ENCODE measurements at regions not wholly inside any gene's neighbourhood (a gene's known extent, or its start where the extent isn't known, plus 50 kb on each side); places are given as distances from the start of the nearest gene placed in this dataset.
A peak's percentile ranks its signal among the peaks of the same experiment; 100 is the strongest.

DNA sequence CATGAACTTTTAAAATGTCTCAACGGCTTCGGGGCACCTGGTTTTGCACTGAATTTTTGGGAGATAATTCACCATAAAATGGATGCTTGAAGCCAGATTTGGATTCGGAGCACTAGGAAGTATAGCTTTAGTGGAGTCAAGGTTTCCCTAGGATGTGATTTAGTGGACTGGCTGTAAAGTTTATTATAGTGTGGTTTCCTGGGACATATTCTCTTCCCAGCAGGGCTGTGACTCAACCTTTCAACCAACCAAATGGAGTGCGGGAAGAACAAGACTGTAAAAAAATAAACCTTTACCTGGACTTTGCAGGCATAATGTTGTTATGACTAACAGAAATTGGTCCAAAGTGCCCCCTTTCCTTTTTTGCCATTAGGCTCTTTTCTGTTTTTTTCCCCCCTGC lies 327.4 kb upstream of the MAN1A1 start:
- POLR2A ChIA-PET (ENCODE audit: unreplicated experiment) = interaction anchor here (0.6 kb wide), 1 partner anchor 279 kb away, joined by 3 read pairs; no protein-coding TSS in a partner anchor
- ATAC-seq (ENCODE audit: low read depth) = no peak
- no CpG with 5 or more reads among the region's 4 CpGs for WGBS, 2 experiments (ENCODE audit: extremely low coverage in 2 of 2, insufficient read length in 1 of 2)

More for the DNA sequence above, 327.4 kb upstream of the MAN1A1 start:
- TF ChIP-seq MAFK (IDR thresholded peaks at IDR 0.05; ENCODE audit: low read depth, low read length) (no peak), CHD1 (IDR thresholded peaks at IDR 0.05; ENCODE audit: low read depth, low read length) (no peak)
- TF ChIP-seq, protein P1, sequence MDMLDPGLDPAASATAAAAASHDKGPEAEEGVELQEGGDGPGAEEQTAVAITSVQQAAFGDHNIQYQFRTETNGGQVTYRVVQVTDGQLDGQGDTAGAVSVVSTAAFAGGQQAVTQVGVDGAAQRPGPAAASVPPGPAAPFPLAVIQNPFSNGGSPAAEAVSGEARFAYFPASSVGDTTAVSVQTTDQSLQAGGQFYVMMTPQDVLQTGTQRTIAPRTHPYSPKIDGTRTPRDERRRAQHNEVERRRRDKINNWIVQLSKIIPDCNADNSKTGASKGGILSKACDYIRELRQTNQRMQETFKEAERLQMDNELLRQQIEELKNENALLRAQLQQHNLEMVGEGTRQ (IDR thresholded peaks at IDR 0.05; ENCODE audit: low read depth, low read length) = no peak
- Histone ChIP-seq H3K9me1 (ENCODE audit: insufficient read depth, low read length) (no peaks in the 10 kb centered on the region), H3K18ac (ENCODE audit: low read depth, low read length) (no peak overlapping the region), H4K91ac (ENCODE audit: insufficient read depth, low read depth, low read length) (no peak overlapping the region), H3K79me1 (ENCODE audit: low read depth in 1 of 2, low read length in 2 of 2) (no peaks in the 10 kb centered on the region), H2AK9ac (replicated peaks; ENCODE audit: low read depth, low read length, poor library complexity) (no peak overlapping the region), H2BK20ac (ENCODE audit: low read depth, low read length) (no peak overlapping the region), H3K56ac (ENCODE audit: extremely low read depth, insufficient read depth, low read length) (no peak overlapping the region), H3K27me3 (ENCODE audit: control insufficient read depth, insufficient read depth, low read length) (no peaks in the 10 kb centered on the region), H4K20me1 (ENCODE audit: insufficient read depth, low read length) (no peaks in the 10 kb centered on the region), H2BK15ac (ENCODE audit: low read depth, low read length) (no peak overlapping the region), H3K4me1 (ENCODE audit: control insufficient read depth, insufficient read depth, low read length) (no peaks in the 10 kb centered on the region), H3K14ac (replicated peaks; ENCODE audit: low read depth, low read length) (no peak overlapping the region), H3K4ac (ENCODE audit: low read depth, low read length) (no peak overlapping the region), H2AFZ (replicated peaks; ENCODE audit: low read length, poor library complexity) (no peak overlapping the region), H3K9ac (ENCODE audit: low read depth, low read length) (no peak overlapping the region), H4K8ac (ENCODE audit: low read depth in 2 of 2, low read length in 2 of 2) (no peak overlapping the region), H3K36me3 (ENCODE audit: control insufficient read depth, insufficient read depth, low read length) (no peaks in the 10 kb centered on the region), H3K27ac (ENCODE audit: insufficient read depth, low read length) (no peak overlapping the region), H3K9me3 (ENCODE audit: control insufficient read depth, insufficient read depth, low read length) (no peaks in the 10 kb centered on the region), H2BK120ac (ENCODE audit: low read depth, low read length) (no peak overlapping the region), H4K5ac (ENCODE audit: low read depth, low read length) (no peak overlapping the region), H2AK5ac (ENCODE audit: low read depth, low read length) (no peak overlapping the region), H3K23ac (ENCODE audit: low read depth, low read length) (no peak overlapping the region), H3K4me3 (ENCODE audit: insufficient read depth, low read depth, low read length) (no peak overlapping the region), H3K4me2 (ENCODE audit: low read depth, low read length) (no peak overlapping the region), H2BK5ac (ENCODE audit: low read depth, low read length, poor library complexity, severe bottlenecking) (no peak overlapping the region)
- BruUV-seq (replicated peaks) = no TSS peak
- intact Hi-C loops (cut with micrococcal nuclease) (no loop called here), dilution Hi-C loops (cut with HindIII; ENCODE audit: low sequenced_read_pairs, unreplicated experiment) (no loop called here), in situ Hi-C loops (cut with MboI; ENCODE audit: low sequenced_read_pairs) (no loop called here)
- CTCF ChIA-PET = no interaction called here
- peak; percentile 4 for DNase-seq

Data from IMR-90 (cell line).